Thymus (tissue), 11 donors: ENCODE measurements at regions not wholly inside any gene's neighbourhood (a gene's known extent, or its start where the extent isn't known, plus 50 kb on each side); places are given as distances from the start of the nearest gene placed in this dataset.

Source experiments
- DNase-seq, 9 donors: peaks; one replicate each; pipeline ENCODE4 v3.0.0-alpha.2; 2013; ENCODE audit warnings: low spot score in 9 of 9, low read depth in 6 of 9, missing footprints in 1 of 9
- H3K27ac ChIP-seq, 2 donors: one replicate each; pipeline ENCODE4 v1.5.1; 2013; ENCODE audit warnings: control low read depth in 1 of 2, low read depth in 1 of 2, low read length in 1 of 2, mild to moderate bottlenecking in 1 of 2, moderate library complexity in 1 of 2
- H3K27me3 ChIP-seq, 2 donors: one replicate each; pipeline ENCODE4 v1.5.1; 2013; ENCODE audit warnings: low read length in 1 of 2; ENCODE audit not compliant: control insufficient read depth in 2 of 2, insufficient read depth in 1 of 2
- H3K36me3 ChIP-seq, 2 donors: one replicate each; pipeline ENCODE4 v1.5.1; 2013; ENCODE audit warnings: low read length in 1 of 2, mild to moderate bottlenecking in 1 of 2, moderate library complexity in 1 of 2; ENCODE audit not compliant: control insufficient read depth in 2 of 2, insufficient read depth in 2 of 2
- H3K4me1 ChIP-seq, 2 donors: one replicate each; pipeline ENCODE4 v1.5.1; 2013; ENCODE audit warnings: low read length in 2 of 2; ENCODE audit not compliant: control insufficient read depth in 2 of 2, insufficient read depth in 2 of 2
- H3K4me3 ChIP-seq, 2 donors: one replicate each; pipeline ENCODE4 v1.5.1; 2013; ENCODE audit warnings: low read length in 2 of 2, control low read depth in 1 of 2, mild to moderate bottlenecking in 1 of 2
- H3K9me3 ChIP-seq, 2 donors: one replicate each; pipeline ENCODE4 v1.5.1; 2013; ENCODE audit warnings: low read length in 1 of 2, mild to moderate bottlenecking in 1 of 2; ENCODE audit not compliant: control insufficient read depth in 2 of 2, insufficient read depth in 1 of 2
- WGBS: extraction: QIAGEN DNeasy Blood & Tissue Kit; methylation state at CpG from one replicate; pipeline ENCODE4 v1.1.7; 2013; 5-methylcytosine and 5-hydroxymethylcytosine counted together
- donor health status: healthy.

DNA sequence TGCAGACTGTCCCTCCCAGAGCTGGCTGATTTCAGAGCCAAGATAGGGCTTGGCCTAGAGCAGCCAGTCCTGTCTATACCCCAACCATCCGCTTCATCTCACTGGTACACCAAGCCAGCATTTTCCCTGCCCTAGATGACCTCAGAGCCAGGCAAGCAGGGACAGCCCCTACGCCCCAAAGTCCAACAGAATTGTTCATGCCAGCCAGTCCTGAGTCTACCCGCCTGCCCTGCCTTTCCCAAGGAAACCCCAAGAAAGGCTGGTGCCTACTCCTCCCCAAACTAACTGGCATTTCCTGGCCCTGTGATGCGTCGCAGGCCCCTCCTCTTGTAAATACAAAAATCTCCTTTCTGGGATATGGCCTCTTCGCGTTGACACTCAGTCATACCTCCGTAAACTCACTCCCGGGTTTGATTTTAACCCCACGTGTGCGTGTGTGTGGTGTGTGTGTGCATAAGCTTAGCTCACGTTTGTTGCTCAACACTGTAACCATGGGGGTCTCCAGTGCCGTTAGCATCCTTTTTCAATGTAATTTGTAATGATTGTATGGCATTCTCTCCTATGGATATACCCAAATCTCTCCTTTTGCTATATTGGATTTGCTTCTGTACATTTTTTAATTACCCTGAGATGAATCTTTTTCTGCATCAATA, 75.3 kb downstream of the SIK1 start:
- Histone ChIP-seq H3K27ac (no peak overlapping the region), H3K4me3 (no peak overlapping the region), H3K4me1 (peaks cover 0 to 49% of the 10 kb centered on the region in 2 donors), H3K36me3 (no peaks in the 10 kb centered on the region), H3K27me3 (no peaks in the 10 kb centered on the region), H3K9me3 (no peaks in the 10 kb centered on the region)
- 94% methylated on average over 13 of the region's 13 CpGs for WGBS
- DNase-seq: no peak

DNA sequence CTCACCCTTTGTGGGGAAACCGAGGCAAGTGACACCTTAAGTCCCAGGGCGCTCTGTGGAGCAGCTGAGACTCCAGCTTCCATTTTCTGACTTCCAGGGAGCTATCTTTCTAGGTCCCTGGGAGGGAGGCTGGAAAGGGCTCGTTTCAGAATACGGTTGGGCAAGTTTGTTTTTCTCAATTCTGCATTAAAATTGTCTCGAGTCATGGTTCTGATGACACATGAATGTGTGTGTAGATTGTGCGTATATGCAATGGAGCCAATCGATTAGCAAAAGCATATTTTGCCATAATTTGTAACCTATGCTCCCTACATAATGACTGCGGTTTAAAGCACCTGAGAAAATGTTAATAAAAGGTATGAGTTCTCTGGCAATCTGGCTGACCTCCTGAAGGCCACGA, 77.3 kb downstream of the SIK1 start:
- Histone ChIP-seq H3K27me3 (no peaks in the 10 kb centered on the region), H3K27ac (no peak overlapping the region), H3K9me3 (peaks cover 0 to 10% of the 10 kb centered on the region in 2 donors), H3K36me3 (no peaks in the 10 kb centered on the region), H3K4me1 (peaks cover 4 to 56% of the 10 kb centered on the region in 2 donors), H3K4me3 (no peak overlapping the region)
- WGBS: 96% methylated on average over 9 of the region's 9 CpGs
- no peak for DNase-seq

DNA sequence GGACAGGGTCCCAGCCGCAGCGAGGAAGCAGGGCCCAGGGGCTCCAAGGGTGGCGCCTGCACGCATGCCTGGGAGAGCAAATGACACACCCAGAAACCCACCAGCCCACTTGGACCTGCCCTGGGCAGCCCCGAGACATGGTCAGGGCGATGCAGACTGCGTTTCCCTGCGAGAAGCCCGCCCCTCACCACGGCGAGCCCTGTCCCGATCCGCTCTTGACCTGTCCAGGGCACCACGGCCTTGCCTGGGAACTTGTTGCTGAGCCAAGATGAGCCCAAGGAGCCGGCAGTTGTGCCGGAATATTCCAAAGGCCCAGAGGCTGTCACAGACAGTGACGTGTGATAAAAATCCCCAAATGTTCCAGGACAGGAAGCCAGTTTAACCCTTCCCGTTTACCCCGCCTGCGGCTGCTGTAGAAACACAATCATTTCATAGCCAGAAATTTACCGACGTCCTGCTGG, 78.1 kb downstream of the SIK1 start:
- Histone ChIP-seq H3K36me3 (no peaks in the 10 kb centered on the region), H3K4me1 (peaks cover 4 to 62% of the 10 kb centered on the region in 2 donors), H3K4me3 (no peak overlapping the region), H3K9me3 (peaks cover 0 to 14% of the 10 kb centered on the region in 2 donors), H3K27ac (peak overlapping the region in 1 of 2 donors; percentile 62), H3K27me3 (no peaks in the 10 kb centered on the region)
- DNase-seq: no peak
- 92% methylated on average over 22 of the region's 22 CpGs for WGBS

DNA sequence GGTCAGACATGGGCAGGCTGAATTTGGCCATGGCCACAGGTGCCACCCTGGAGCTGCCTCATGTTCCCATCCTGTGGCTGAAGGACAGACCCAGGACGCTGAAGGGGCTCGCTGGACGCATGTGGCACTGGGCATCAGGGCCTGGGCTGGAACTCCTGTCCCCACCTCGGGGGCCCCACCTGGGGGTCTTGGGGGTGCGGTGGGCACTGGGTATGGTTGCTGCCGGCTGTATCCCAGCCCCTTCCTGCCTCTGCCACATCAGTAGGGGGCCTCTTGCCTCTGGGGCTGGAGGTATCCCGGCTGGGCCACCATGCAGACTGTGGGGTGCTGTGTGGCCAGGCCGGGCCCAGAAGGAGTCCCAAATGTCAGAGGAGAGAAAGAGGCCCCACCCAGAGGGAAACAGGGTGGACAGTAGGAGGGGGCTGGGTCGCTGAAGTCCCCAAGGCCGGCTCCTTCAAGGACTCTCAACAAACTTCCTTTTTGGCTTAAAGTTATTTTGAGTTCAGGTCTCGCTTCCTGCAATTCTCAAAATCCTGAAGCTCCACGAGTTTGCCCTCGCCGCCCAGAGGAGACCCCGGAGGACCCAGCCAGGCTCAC, 78.7 kb downstream of the SIK1 start:
- peaks cover 4 to 62% of the 10 kb centered on the region in 2 donors for H3K4me1 ChIP-seq
- no peaks in the 10 kb centered on the region for H3K36me3 ChIP-seq
- 64% methylated on average over 15 of the region's 15 CpGs for WGBS
- peak overlapping the region in 1 of 2 donors; percentile 62 for H3K27ac ChIP-seq
- no peak for DNase-seq
- no peaks in the 10 kb centered on the region for H3K27me3 ChIP-seq
- H3K4me3 ChIP-seq: no peak overlapping the region
- peaks cover 0 to 15% of the 10 kb centered on the region in 2 donors for H3K9me3 ChIP-seq

DNA sequence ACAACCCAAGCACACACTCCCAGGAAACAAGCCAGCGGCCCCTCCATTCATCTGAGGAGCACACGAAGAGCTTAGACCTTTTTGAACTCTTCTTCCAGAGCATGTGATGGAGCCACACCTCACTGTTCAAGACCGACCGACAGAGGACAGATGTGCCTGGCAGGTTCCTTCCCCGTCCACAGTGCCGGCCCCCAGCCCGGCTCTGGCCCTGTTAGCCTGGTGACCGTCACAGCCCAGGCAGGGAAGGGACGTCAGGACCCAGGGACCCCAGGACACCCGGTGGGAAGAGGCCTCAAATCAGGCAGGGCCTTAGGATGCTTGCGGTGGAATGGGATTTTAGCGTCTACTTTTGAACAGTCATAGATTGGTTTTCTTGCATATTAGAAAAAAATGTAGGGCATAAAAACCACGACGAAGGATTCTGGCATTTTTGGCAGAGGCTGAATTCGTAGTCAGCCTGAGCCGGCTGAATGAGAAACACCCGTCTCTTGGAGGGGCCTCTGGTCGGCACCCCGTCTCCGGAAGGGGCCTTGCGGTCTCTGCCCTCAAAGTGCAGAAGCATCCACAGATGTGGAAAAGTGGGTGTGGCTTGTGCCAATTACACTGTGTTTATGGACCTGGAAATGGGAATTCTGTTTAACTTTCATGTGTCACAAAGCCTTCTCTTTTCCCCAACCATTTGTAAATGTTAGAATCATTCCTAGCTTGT, 79.3 kb downstream of the SIK1 start:
- H3K9me3 ChIP-seq: peaks cover 0 to 15% of the 10 kb centered on the region in 2 donors
- H3K4me1 ChIP-seq: peaks cover 4 to 64% of the 10 kb centered on the region in 2 donors
- no peak overlapping the region for H3K4me3 ChIP-seq
- H3K36me3 ChIP-seq: no peaks in the 10 kb centered on the region
- 95% methylated on average over 21 of the region's 21 CpGs for WGBS
- no peak for DNase-seq
- H3K27ac ChIP-seq: no peak overlapping the region
- no peaks in the 10 kb centered on the region for H3K27me3 ChIP-seq

DNA sequence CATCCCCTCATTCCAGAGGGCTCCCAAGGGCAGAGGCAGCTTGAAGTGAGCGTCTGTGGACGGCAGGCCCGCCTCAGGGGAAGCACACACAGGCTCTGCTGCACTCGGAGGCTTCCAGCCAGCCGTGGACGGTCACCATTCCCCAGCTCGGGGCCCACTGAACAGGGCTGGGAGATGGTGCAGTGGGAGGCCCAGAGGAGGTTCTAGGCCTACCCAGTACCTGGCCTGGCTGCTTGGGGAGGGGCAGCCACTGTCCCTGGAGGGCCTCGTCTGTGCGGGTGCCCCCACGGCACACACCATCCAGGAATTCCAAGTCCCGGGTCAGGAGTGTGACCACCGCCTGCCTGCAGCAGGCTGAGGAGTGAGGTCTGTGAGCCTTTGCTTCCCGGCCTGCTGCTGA, 80.4 kb downstream of the SIK1 start:
- DNase-seq: no peak
- Histone ChIP-seq H3K4me3 (no peak overlapping the region), H3K36me3 (no peaks in the 10 kb centered on the region), H3K9me3 (peaks cover 0 to 15% of the 10 kb centered on the region in 2 donors), H3K27ac (no peak overlapping the region), H3K27me3 (no peaks in the 10 kb centered on the region), H3K4me1 (peaks cover 4 to 64% of the 10 kb centered on the region in 2 donors)
- 91% methylated on average over 13 of the region's 13 CpGs for WGBS

DNA sequence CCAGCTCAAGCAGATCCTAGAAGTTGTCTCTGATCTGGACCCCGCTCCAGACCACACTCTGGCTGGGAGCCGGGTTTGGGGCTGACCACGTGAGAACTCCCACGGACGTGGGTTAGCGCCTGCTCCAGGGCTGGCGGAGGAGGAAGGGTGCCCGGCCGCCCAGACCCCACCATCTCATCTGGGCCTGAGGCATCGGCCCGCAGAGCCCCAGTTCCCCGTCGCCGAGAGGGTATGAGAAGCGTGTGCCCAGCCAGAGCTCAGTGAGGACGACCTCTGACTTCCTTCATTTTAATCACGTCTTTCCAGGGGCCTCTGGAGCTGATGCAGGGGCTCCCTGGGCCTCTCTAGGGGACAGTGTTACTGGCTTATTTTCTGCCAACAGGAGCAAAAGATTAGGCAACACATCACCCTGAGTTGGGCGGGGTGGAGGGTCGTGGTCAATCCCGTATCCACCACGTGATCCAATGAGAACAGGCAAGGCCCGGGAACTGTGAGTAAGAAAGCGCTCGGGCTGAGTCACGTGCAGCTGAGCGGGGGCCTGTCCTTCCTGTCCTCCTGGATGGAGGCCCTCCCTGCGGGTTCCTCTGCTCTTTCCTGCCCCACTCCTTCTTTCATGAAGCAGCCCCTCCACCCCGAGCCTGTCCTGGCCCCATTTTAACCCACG, 81.1 kb downstream of the SIK1 start:
- H3K36me3 ChIP-seq: no peaks in the 10 kb centered on the region
- 71% methylated on average over 29 of the region's 29 CpGs for WGBS
- peak overlapping the region in 1 of 2 donors; percentile 11 for H3K27ac ChIP-seq
- H3K4me1 ChIP-seq: peaks cover 4 to 64% of the 10 kb centered on the region in 2 donors
- no peak overlapping the region for H3K4me3 ChIP-seq
- no peak for DNase-seq
- no peaks in the 10 kb centered on the region for H3K27me3 ChIP-seq
- H3K9me3 ChIP-seq: peaks cover 0 to 15% of the 10 kb centered on the region in 2 donors

DNA sequence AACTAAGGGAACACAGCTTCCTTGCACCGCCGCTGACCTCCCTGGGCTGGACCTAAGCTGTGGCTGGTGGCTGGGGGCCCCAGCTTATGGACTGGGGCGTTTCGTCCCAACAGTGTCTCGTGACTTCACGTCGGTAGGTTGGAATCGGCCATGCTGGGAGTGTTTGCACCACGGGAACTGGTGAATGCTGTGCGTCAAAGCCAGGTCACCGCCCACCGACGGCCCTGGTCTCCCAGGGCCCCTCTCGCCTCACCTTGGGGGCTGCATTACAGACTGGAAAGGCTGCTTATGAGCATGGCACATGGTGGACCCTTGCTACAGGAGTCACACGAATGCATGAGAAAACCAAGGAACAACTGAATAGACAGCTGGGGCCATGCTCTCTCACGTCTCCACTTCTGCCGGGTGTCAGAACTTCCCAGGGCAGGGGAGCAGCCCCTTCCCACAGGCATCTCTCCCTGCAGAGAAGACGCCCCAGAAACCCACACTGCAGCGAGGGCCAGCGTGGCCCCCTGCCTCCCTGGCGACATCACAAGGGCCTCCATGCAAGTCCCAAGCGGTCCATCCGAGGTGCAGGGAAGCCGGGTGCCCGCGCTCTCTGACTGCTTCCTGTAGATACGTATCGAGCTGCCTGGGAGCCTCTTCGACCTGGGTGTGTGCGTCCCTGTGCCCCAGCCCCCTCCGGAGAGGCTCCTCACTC, 81.7 kb downstream of the SIK1 start:
- H3K4me3 ChIP-seq: no peak overlapping the region
- WGBS: 98% methylated on average over 31 of the region's 31 CpGs
- H3K27ac ChIP-seq: no peak overlapping the region
- H3K36me3 ChIP-seq: no peaks in the 10 kb centered on the region
- peaks cover 0 to 15% of the 10 kb centered on the region in 2 donors for H3K9me3 ChIP-seq
- H3K27me3 ChIP-seq: no peaks in the 10 kb centered on the region
- DNase-seq: no peak
- peaks cover 4 to 64% of the 10 kb centered on the region in 2 donors for H3K4me1 ChIP-seq
